NT2/D1 (cell line): ENCODE measurements at regions not wholly inside any gene's neighbourhood (a gene's known extent, or its start where the extent isn't known, plus 50 kb on each side); places are given as distances from the start of the nearest gene placed in this dataset.

Source experiments
- SUZ12 ChIP-seq: IDR thresholded peaks from 2 replicates; pipeline ENCODE4 v1.6.1; 2011; ENCODE audit not compliant: insufficient read length, insufficient read depth; ENCODE audit errors: extremely low read depth
- ZNF274 ChIP-seq: IDR thresholded peaks from 2 replicates; pipeline ENCODE4 v1.6.1; 2011; ENCODE audit warnings: mild to moderate bottlenecking, low read depth, low read length

GRCh38 chr1:185492089-185492825 lies 175.2 kb upstream of the IVNS1ABP start:
- TF ChIP-seq SUZ12, result no peak
- TF ChIP-seq ZNF274, result no peak
